GM12878 (cell line): ENCODE measurements at regions not wholly inside any gene's neighbourhood (a gene's known extent, or its start where the extent isn't known, plus 50 kb on each side); places are given as distances from the start of the nearest gene placed in this dataset.
A peak's percentile ranks its signal among the peaks of the same experiment; 100 is the strongest.

ENCODE experiments used
- ATAC-seq: fragments of 200-7000 bp; cut with Tn5 transposase; 3 replicates; pipeline ENCODE4 v1.9.1; 2020; ENCODE audit warnings: mild to moderate bottlenecking, moderate library complexity
- BruUV-seq: library from RNA; stranded (reverse); fragments of 400-500 nt; replicated peaks from 2 replicates; lab custom pipeline; 2021; lab: Mats Ljungman, UMichigan
- CTCF ChIA-PET: fragments of 300-600 bp; sonication (Branson Sonifier 250); formaldehyde crosslinking; extraction: SDS; loops from one replicate; lab custom pipeline; 2021; ENCODE audit warnings: inconsistent platforms; lab: Yijun Ruan, JAX
- POLR2A ChIA-PET: fragments of 350-600 bp; formaldehyde crosslinking; extraction: SDS; loops from one replicate; lab custom pipeline; 2021; ENCODE audit warnings: inconsistent platforms; lab: Charles Lee
- RAD21 ChIA-PET: fragments of 300-600 bp; sonication (Branson Sonifier 250); formaldehyde crosslinking; loops from one replicate; lab custom pipeline; 2023; ENCODE audit warnings: antibody characterized with exemption; ENCODE audit not compliant: unreplicated experiment; lab: Charles Lee
- SMC1A ChIA-PET: fragments of 300-600 bp; sonication (Branson Sonifier 250); formaldehyde crosslinking; loops from one replicate; lab custom pipeline; 2023; ENCODE audit not compliant: unreplicated experiment, uncharacterized antibody; lab: Charles Lee
- DNase-seq: peaks from one replicate; pipeline ENCODE4 v3.0.0-alpha.2; 2011; ENCODE audit warnings: low read depth, low spot score
- FAIRE-seq: peaks from 3 replicates; lab custom pipeline; 2011; peaks lifted over from hg19 to GRCh38; lab: Jason Lieb, UNC
- H2AFZ ChIP-seq: 2 replicates; pipeline ENCODE4 v1.6.0; 2011; ENCODE audit warnings: low read depth, low read length, control low read depth; ENCODE audit not compliant: control insufficient read depth
- H3K27ac ChIP-seq: 2 replicates; pipeline ENCODE4 v1.5.1; 2011; ENCODE audit warnings: control low read depth; ENCODE audit not compliant: control insufficient read depth, insufficient read depth
- H3K27me3 ChIP-seq, 2 experiments: replicated peaks in 1 of 2; 2 replicates each; pipeline versions ENCODE4 v1.6.0 to v1.6.1; 2011; ENCODE audit warnings: low read length in 1 of 2; ENCODE audit not compliant: control insufficient read depth in 2 of 2, insufficient read depth in 2 of 2
- H3K36me3 ChIP-seq, 2 experiments: 2 replicates each; pipeline ENCODE4 v1.5.1; 2011; ENCODE audit warnings: low read length in 1 of 2; ENCODE audit not compliant: control insufficient read depth in 2 of 2, insufficient read depth in 2 of 2
- H3K4me1 ChIP-seq: 2 replicates; pipeline ENCODE4 v1.6.1; 2011; ENCODE audit warnings: mild to moderate bottlenecking, low read length, moderate library complexity, mixed read lengths; ENCODE audit not compliant: control insufficient read depth, insufficient read depth
- H3K4me2 ChIP-seq: 2 replicates; pipeline ENCODE4 v1.6.0; 2011; ENCODE audit warnings: control low read depth; ENCODE audit not compliant: control insufficient read depth, insufficient read depth
- H3K4me3 ChIP-seq: fragments of 200-600 bp; sonication (generic); 2 replicates; pipeline ENCODE4 v1.5.1; 2016
- H3K79me2 ChIP-seq: 2 replicates; pipeline ENCODE4 v1.6.0; 2011; ENCODE audit warnings: low read length; ENCODE audit not compliant: control insufficient read depth, insufficient read depth
- H3K9ac ChIP-seq: 2 replicates; pipeline ENCODE4 v1.8.0; 2011; ENCODE audit warnings: low read length, control low read depth, mixed read lengths; ENCODE audit not compliant: control insufficient read depth, insufficient read depth
- H3K9me3 ChIP-seq: replicated peaks from 3 replicates; pipeline ENCODE4 v1.5.1; 2011; ENCODE audit warnings: mild to moderate bottlenecking, low read length; ENCODE audit not compliant: control insufficient read depth, insufficient read depth
- H4K20me1 ChIP-seq: 2 replicates; pipeline ENCODE4 v1.6.0; 2011; ENCODE audit not compliant: control insufficient read depth, insufficient read depth
- ATF2 ChIP-seq: IDR thresholded peaks from 2 replicates; pipeline ENCODE4 v1.6.1; 2012; ENCODE audit warnings: low read length, inconsistent platforms
- BACH1 ChIP-seq: fragments of 450-650 bp; IDR thresholded peaks from 2 replicates; pipeline ENCODE4 v1.6.1; 2017; ENCODE audit warnings: mild to moderate bottlenecking, borderline replicate concordance
- BHLHE40 ChIP-seq, 2 experiments: fragments of 450-650 bp in 1 of 2; IDR thresholded peaks; 2 replicates each; pipeline ENCODE4 v1.6.1; 2011 to 2017; ENCODE audit warnings: low read depth in 2 of 2, borderline replicate concordance in 1 of 2, improper control_type of control experiment in 1 of 2, low read length in 1 of 2, mild to moderate bottlenecking in 1 of 2
- BMI1 ChIP-seq: fragments of 450-650 bp; IDR thresholded peaks from 2 replicates; pipeline ENCODE4 v1.6.1; 2016; ENCODE audit warnings: mild to moderate bottlenecking, moderate library complexity, borderline replicate concordance
- CREB1 ChIP-seq: IDR thresholded peaks from 2 replicates; pipeline ENCODE4 v1.6.1; 2012; ENCODE audit warnings: low read depth, mild to moderate bottlenecking, inconsistent platforms
- CREM ChIP-seq: IDR thresholded peaks from 2 replicates; pipeline ENCODE4 v1.6.1; 2014; ENCODE audit warnings: antibody characterized with exemption, low read depth
- DPF2 ChIP-seq: fragments of 450-650 bp; IDR thresholded peaks from 2 replicates; pipeline ENCODE4 v1.6.1; 2017; ENCODE audit warnings: mild to moderate bottlenecking
- EP300 ChIP-seq, 2 experiments: fragments of 150-350 bp in 1 of 2; IDR thresholded peaks; 2 replicates each; pipeline ENCODE4 v1.6.1; 2011 to 2012; ENCODE audit warnings: low read depth in 2 of 2, low read length in 2 of 2, borderline replicate concordance in 1 of 2, improper control_type of control experiment in 1 of 2, inconsistent platforms in 1 of 2; ENCODE audit not compliant: control insufficient read depth in 1 of 2
- FOXM1 ChIP-seq: IDR thresholded peaks from 2 replicates; pipeline ENCODE4 v1.6.1; 2012; ENCODE audit warnings: low read depth, mild to moderate bottlenecking, inconsistent platforms, low read length, moderate library complexity
- IRF4 ChIP-seq: IDR thresholded peaks from 2 replicates; pipeline ENCODE4 v1.6.1; 2011; ENCODE audit warnings: low read depth, low read length
- JUND ChIP-seq: IDR thresholded peaks from 2 replicates; pipeline ENCODE4 v1.6.1; 2012; ENCODE audit warnings: low read depth, mild to moderate bottlenecking, low read length, improper control_type of control experiment, moderate library complexity
- MTA2 ChIP-seq: fragments of 450-650 bp; IDR thresholded peaks from 2 replicates; pipeline ENCODE4 v1.6.1; 2016; ENCODE audit warnings: low read depth, mild to moderate bottlenecking, moderate library complexity
- NFIC ChIP-seq: IDR thresholded peaks from 2 replicates; pipeline ENCODE4 v1.6.1; 2012; ENCODE audit warnings: low read depth, mild to moderate bottlenecking, inconsistent platforms, low read length, moderate library complexity
- NR2F1 ChIP-seq: fragments of 450-650 bp; conservative IDR thresholded peaks from 2 replicates; pipeline ENCODE4 v1.6.1; 2017; ENCODE audit warnings: mild to moderate bottlenecking
- NRF1 ChIP-seq: conservative IDR thresholded peaks from 2 replicates; pipeline ENCODE4 v1.6.1; 2011; ENCODE audit warnings: mild to moderate bottlenecking, low read depth, low read length, improper control_type of control experiment
- PKNOX1 ChIP-seq: fragments of 450-650 bp; IDR thresholded peaks from 2 replicates; pipeline ENCODE4 v1.6.1; 2016; ENCODE audit warnings: mild to moderate bottlenecking
- RUNX3 ChIP-seq: IDR thresholded peaks from 2 replicates; pipeline ENCODE4 v1.6.1; 2012; ENCODE audit warnings: low read length, inconsistent platforms
- SREBF2 ChIP-seq: IDR thresholded peaks from 2 replicates; pipeline ENCODE4 v1.6.1; 2012; ENCODE audit warnings: mild to moderate bottlenecking, low read length
- SRF ChIP-seq, 2 experiments: IDR thresholded peaks; 2 replicates each; pipeline ENCODE4 v1.6.1; 2011; ENCODE audit warnings: low read depth in 2 of 2, low read length in 2 of 2, mild to moderate bottlenecking in 1 of 2, moderate library complexity in 1 of 2
- TBL1XR1 ChIP-seq: IDR thresholded peaks from 2 replicates; pipeline ENCODE4 v1.6.1; 2012; ENCODE audit warnings: low read depth, low read length, improper control_type of control experiment
- ZBTB33 ChIP-seq: fragments of 450-650 bp; IDR thresholded peaks from 2 replicates; pipeline ENCODE4 v1.6.1; 2017; ENCODE audit warnings: mild to moderate bottlenecking
- ZNF217 ChIP-seq: fragments of 450-650 bp; IDR thresholded peaks from 2 replicates; pipeline ENCODE4 v1.6.1; 2017; ENCODE audit warnings: antibody characterized with exemption, mild to moderate bottlenecking
- WGBS: methylation state at CpG from one replicate; pipeline ENCODE4 v1.1.6; 2016; ENCODE audit warnings: low lambda C conversion rate; ENCODE audit not compliant: insufficient replicate concordance, insufficient coverage; ENCODE audit errors: missing lambda C conversion rate; 5-methylcytosine and 5-hydroxymethylcytosine counted together
- in situ Hi-C: fragments of 300-500 bp; cut with MboI; formaldehyde crosslinking; loops from 9 replicates; pipeline ENCODE4 v1.14.3; 2018; ENCODE audit warnings: mixed read lengths
- intact Hi-C: fragments of 100-400 bp; cut with micrococcal nuclease; formaldehyde crosslinking; loops from one replicate; pipeline ENCODE4 v1.14.2; 2022; ENCODE audit not compliant: unreplicated experiment

GRCh38 chr9:107172979-107173347, 110.1 kb upstream of the RAD23B start:
- intact Hi-C loops, result loop anchor here (1.0 to 10.0 kb wide), 8 partner anchors 40 to 1331 kb away; partner anchors contain the start of gene RAD23B
- RAD21 ChIA-PET, result interaction anchor here (0.6 to 7.2 kb wide), 26 partner anchors 11 to 1589 kb away, joined by 3 to 115 read pairs (median 4); partner anchors contain the start of gene RAD23B
- Histone ChIP-seq H3K4me2 (no peak overlapping the region), H2AFZ (no peak overlapping the region), H3K27ac (no peak overlapping the region), H3K79me2 (no peaks in the 10 kb centered on the region), H3K9ac (no peak overlapping the region), H3K4me1 (peaks cover 18% of the 10 kb centered on the region), H3K27me3 (no peaks in the 10 kb centered on the region), H3K36me3 (no peaks in the 10 kb centered on the region), H4K20me1 (no peaks in the 10 kb centered on the region), H3K4me3 (peak overlapping the region; percentile 39; the same call in 1 of the 2 replicates), H3K9me3 (no peaks in the 10 kb centered on the region)
- peak; percentile 63 for ATAC-seq
- no TSS peak for BruUV-seq
- 2% methylated on average over 6 of the region's 6 CpGs for whole genome bisulfite sequencing
- POLR2A ChIA-PET, result interaction anchor here (1.1 to 5.9 kb wide), 3 partner anchors 40 to 88 kb away, joined by 6 to 47 read pairs (median 10); no protein-coding TSS in a partner anchor
- FAIRE-seq, result peak; percentile 23
- SMC1A ChIA-PET, result interaction anchor here (0.7 to 10.0 kb wide), 39 partner anchors 9 to 1331 kb away, joined by 3 to 119 read pairs (median 4); no protein-coding TSS in a partner anchor
- CTCF ChIA-PET, result interaction anchor here (0.6 to 7.5 kb wide), 23 partner anchors 11 to 1590 kb away, joined by 3 to 100 read pairs (median 4); no protein-coding TSS in a partner anchor
- DNase-seq, result peak; percentile 39
- in situ Hi-C loops, result loop anchor here (10.0 kb wide), 1 partner anchor 1328 kb away; no protein-coding TSS in a partner anchor
- TF ChIP-seq EP300 (IDR thresholded peaks at IDR 0.05; ENCODE audit: borderline replicate concordance in 1 of 2, control insufficient read depth in 1 of 2, low read depth in 2 of 2, low read length in 2 of 2) (peak in 1 of 2 experiments; percentile 91; a peak in 1 of 4 replicates), CREM (peak; percentile 71), SRF (IDR thresholded peaks at IDR 0.05; ENCODE audit: low read depth in 2 of 2, low read length in 2 of 2) (peak in 1 of 2 experiments; percentile 68; a peak in 1 of 4 replicates), PKNOX1 (peak; percentile 75), ZNF217 (peak; percentile 49; the same call in 1 of the 2 replicates), BMI1 (0 out of 2 replicates have a peak, but pooled peaks have one; percentile 56), NFIC (peak; percentile 72), RUNX3 (peak; percentile 42; the same call in 1 of the 2 replicates), ATF2 (peak; percentile 85), FOXM1 (0 out of 2 replicates have a peak, but pooled peaks have one; percentile 57), DPF2 (peak; percentile 98), NR2F1 (peak; percentile 31; the same call in 1 of the 2 replicates), MTA2 (peak; percentile 71), NRF1 (no peak), JUND (peak; percentile 67; the same call in 1 of the 2 replicates), TBL1XR1 (no peak), IRF4 (peak; percentile 98), CREB1 (peak; percentile 74), BACH1 (peak; percentile 62; the same call in 1 of the 2 replicates), ZBTB33 (no peak), BHLHE40 (IDR thresholded peaks at IDR 0.05; ENCODE audit: borderline replicate concordance in 1 of 2, low read depth in 2 of 2, low read length in 1 of 2) (peak in 1 of 2 experiments; percentile 50; a peak in 2 of 4 replicates), SREBF2 (no peak)
